Motor neuron (in vitro differentiated cells): ENCODE measurements at regions not wholly inside any gene's neighbourhood (a gene's known extent, or its start where the extent isn't known, plus 50 kb on each side); places are given as distances from the start of the nearest gene placed in this dataset.

ENCODE experiments used
- ATAC-seq, 8 experiments: fragments of 200-7000 bp; cut with Tn5 transposase; replicated peaks in 6 of 8; 2 replicates each; pipeline ENCODE4 v1.8.0; 2021; ENCODE audit warnings: mild to moderate bottlenecking in 8 of 8, moderate library complexity in 8 of 8
- H3K27ac ChIP-seq, 2 donors: fragments of 250-450 bp; sonication (Bioruptor Pico); 2 replicates each; pipeline ENCODE4 v1.9.0; 2021; ENCODE audit warnings: antibody characterized with exemption in 2 of 2, mild to moderate bottlenecking in 2 of 2, moderate library complexity in 1 of 2
- H3K4me1 ChIP-seq, 2 donors: fragments of 250-450 bp; sonication (Bioruptor Pico); replicated peaks in 1 of 2; 2 replicates each; pipeline ENCODE4 v1.6.1; 2021; ENCODE audit warnings: antibody characterized with exemption in 2 of 2, mild to moderate bottlenecking in 2 of 2, moderate library complexity in 1 of 2
- H3K4me3 ChIP-seq, 5 donors: fragments of 250-450 bp; sonication (Bioruptor Pico); 2 replicates each; pipeline ENCODE4 v1.9.0; 2021; ENCODE audit warnings: antibody characterized with exemption in 5 of 5, mild to moderate bottlenecking in 5 of 5, moderate library complexity in 4 of 5
- WGBS, 10 experiments: fragments of 450-650 bp; shearing (Covaris generic); methylation state at CpG; one replicate each; pipeline ENCODE4 v1.0.0; 2022; 5-methylcytosine and 5-hydroxymethylcytosine counted together
- in situ Hi-C, 9 experiments: fragments of 400-800 bp; cut with MboI; loops; one replicate each; pipeline ENCODE4 v1.15.0; 2021; ENCODE audit warnings: low sequenced_read_pairs in 9 of 9, low pct_unique_long_range_greater_than_20kb in 2 of 9; ENCODE audit not compliant: unreplicated experiment in 9 of 9

GRCh38 chr12:24302708-24303107, 353.2 kb upstream of the SOX5 start:
- in situ Hi-C loops: no loop called here

GRCh38 chr12:24297516-24297915, 348.0 kb upstream of the SOX5 start:
- no peak overlapping the region for H3K4me3 ChIP-seq
- ATAC-seq: no peak
- peaks cover 0 to 6% of the 10 kb centered on the region in 2 donors for H3K4me1 ChIP-seq
- in situ Hi-C loops: no loop called here
- H3K27ac ChIP-seq: no peak overlapping the region
- 14 to 90% (median 85%) methylated on average over 1 to 5 of the region's 5 CpGs; no CpG with 5 or more reads in 3 of the 10 experiments for WGBS, 10 experiments

More at GRCh38 chr12:24302708-24303107, 353.2 kb upstream of the SOX5 start:
- H3K27ac ChIP-seq: no peak overlapping the region
- ATAC-seq: no peak
- H3K4me1 ChIP-seq: peaks cover 0 to 7% of the 10 kb centered on the region in 2 donors
- 62 to 100% (median 77%) methylated on average over 1 of the region's 1 CpG; no CpG with 5 or more reads in 3 of the 10 experiments for WGBS, 10 experiments
- no peak overlapping the region for H3K4me3 ChIP-seq

- in situ Hi-C loops: no loop called here
- WGBS, 10 experiments: 20 to 100% (median 83%) methylated on average over 1 of the region's 1 CpG; no CpG with 5 or more reads in 2 of the 10 experiments
- ATAC-seq: no peak
Measured at GRCh38 chr12:24293549-24293948, 344.1 kb upstream of the SOX5 start.

GRCh38 chr12:24287963-24288362, 338.5 kb upstream of the SOX5 start:
- peaks cover 0 to 2% of the 10 kb centered on the region in 2 donors for H3K4me1 ChIP-seq
- in situ Hi-C loops: no loop called here
- no peak overlapping the region for H3K4me3 ChIP-seq
- WGBS, 10 experiments: 33 to 100% (median 100%) methylated on average over 1 of the region's 1 CpG; no CpG with 5 or more reads in 1 of the 10 experiments
- peak in 3 of 8 experiments; percentile 52 to 88 (median 64) for ATAC-seq
- H3K27ac ChIP-seq: no peak overlapping the region

More at GRCh38 chr12:24293549-24293948, 344.1 kb upstream of the SOX5 start:
- Histone ChIP-seq H3K27ac (no peak overlapping the region), H3K4me1 (peaks cover 0 to 6% of the 10 kb centered on the region in 2 donors), H3K4me3 (no peak overlapping the region)

- Histone ChIP-seq H3K4me3 (no peak overlapping the region), H3K27ac (no peak overlapping the region), H3K4me1 (peaks cover 7 to 26% of the 10 kb centered on the region in 2 donors)
- ATAC-seq: no peak
- in situ Hi-C loops: no loop called here
- 24 to 100% (median 100%) methylated on average over 1 to 3 of the region's 3 CpGs; no CpG with 5 or more reads in 1 of the 10 experiments for WGBS, 10 experiments
Measured at GRCh38 chr12:24285448-24285847, 336.0 kb upstream of the SOX5 start.

- Histone ChIP-seq H3K27ac (no peak overlapping the region), H3K4me1 (peaks cover 17 to 35% of the 10 kb centered on the region in 2 donors), H3K4me3 (no peak overlapping the region)
- ATAC-seq: no peak
- in situ Hi-C loops: no loop called here
- 13 to 59% (median 36%) methylated on average over 3 to 5 of the region's 5 CpGs for WGBS, 10 experiments
Measured at GRCh38 chr12:24281341-24281740, 331.9 kb upstream of the SOX5 start.

- peak in 5 of 8 experiments; percentile 51 to 70 (median 62) for ATAC-seq
- Histone ChIP-seq H3K27ac (no peak overlapping the region), H3K4me1 (peaks cover 17 to 35% of the 10 kb centered on the region in 2 donors), H3K4me3 (no peak overlapping the region)
- in situ Hi-C loops: no loop called here
- WGBS, 10 experiments: 0 to 81% (median 46%) methylated on average over 1 to 6 of the region's 6 CpGs
Measured at GRCh38 chr12:24280056-24280842, 330.8 kb upstream of the SOX5 start.

- Histone ChIP-seq H3K4me3 (no peak overlapping the region), H3K27ac (no peak overlapping the region), H3K4me1 (peaks cover 17 to 35% of the 10 kb centered on the region in 2 donors)
- no peak for ATAC-seq
- in situ Hi-C loops: no loop called here
Measured at GRCh38 chr12:24278832-24279231, 329.4 kb upstream of the SOX5 start.

GRCh38 chr12:24270965-24271364, 321.5 kb upstream of the SOX5 start:
- no peak for ATAC-seq
- peaks cover 0 to 10% of the 10 kb centered on the region in 2 donors for H3K4me1 ChIP-seq
- WGBS, 10 experiments: 40 to 95% (median 83%) methylated on average over 1 to 2 of the region's 2 CpGs; no CpG with 5 or more reads in 3 of the 10 experiments
- H3K27ac ChIP-seq: no peak overlapping the region
- in situ Hi-C loops: no loop called here
- no peak overlapping the region for H3K4me3 ChIP-seq

- WGBS, 10 experiments: 44 to 100% (median 80%) methylated on average over 1 of the region's 1 CpG; no CpG with 5 or more reads in 1 of the 10 experiments
- no peak overlapping the region for H3K27ac ChIP-seq
- no peak overlapping the region for H3K4me3 ChIP-seq
- in situ Hi-C loops: no loop called here
- ATAC-seq: no peak
- peaks cover 0 to 10% of the 10 kb centered on the region in 2 donors for H3K4me1 ChIP-seq
Measured at GRCh38 chr12:24270464-24270863, 321.0 kb upstream of the SOX5 start.

GRCh38 chr12:24268663-24269186, 319.3 kb upstream of the SOX5 start:
- in situ Hi-C loops: no loop called here
- ATAC-seq: no peak
- Histone ChIP-seq H3K4me1 (peaks cover 0 to 10% of the 10 kb centered on the region in 2 donors), H3K4me3 (no peak overlapping the region), H3K27ac (no peak overlapping the region)
- WGBS, 10 experiments: 0 to 100% (median 50%) methylated on average over 1 of the region's 1 CpG; no CpG with 5 or more reads in 1 of the 10 experiments

GRCh38 chr12:24266982-24267381, 317.5 kb upstream of the SOX5 start:
- in situ Hi-C loops: no loop called here
- H3K4me1 ChIP-seq: peaks cover 0 to 10% of the 10 kb centered on the region in 2 donors
- no peak overlapping the region for H3K27ac ChIP-seq
- 0 to 100% (median 73%) methylated on average over 1 to 2 of the region's 2 CpGs; no CpG with 5 or more reads in 1 of the 10 experiments for WGBS, 10 experiments
- H3K4me3 ChIP-seq: no peak overlapping the region
- peak in 1 of 8 experiments; percentile 59 for ATAC-seq

GRCh38 chr12:24256684-24257083, 307.2 kb upstream of the SOX5 start:
- Histone ChIP-seq H3K27ac (no peak overlapping the region), H3K4me3 (peak overlapping the region in 1 of 5 donors; percentile 5), H3K4me1 (peaks cover 5 to 23% of the 10 kb centered on the region in 2 donors)
- peak in 5 of 8 experiments; percentile 85 to 96 (median 93) for ATAC-seq
- in situ Hi-C loops: no loop called here
- WGBS, 10 experiments: 0 to 100% (median 0%) methylated on average over 1 to 4 of the region's 4 CpGs; no CpG with 5 or more reads in 5 of the 10 experiments
